GM21447 (cell line): ENCODE measurements at regions not wholly inside any gene's neighbourhood (a gene's known extent, or its start where the extent isn't known, plus 50 kb on each side); places are given as distances from the start of the nearest gene placed in this dataset.

Experiments
- ATAC-seq: cut with Tn5 transposase; IDR thresholded peaks from one replicate; pipeline ENCODE4 v1.9.1; 2021; ENCODE audit not compliant: unreplicated experiment

DNA sequence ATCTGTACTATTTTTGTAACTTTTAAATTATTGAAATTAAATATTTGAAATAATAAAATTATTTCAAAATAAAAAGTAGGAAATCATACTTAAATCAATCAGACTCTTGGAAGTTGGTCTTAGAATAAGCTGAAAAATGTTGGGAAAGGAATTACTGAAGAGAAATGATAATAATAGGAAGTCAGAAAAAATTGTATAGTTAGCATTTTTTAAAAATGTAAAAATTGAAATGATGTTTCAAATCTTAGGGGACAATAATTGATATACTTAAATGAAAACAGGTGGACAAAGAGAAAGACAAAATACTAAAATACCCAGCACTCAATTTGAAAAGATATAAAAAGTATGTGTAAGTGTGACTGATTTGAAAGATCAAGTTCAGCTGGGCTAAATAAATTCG, 186.1 kb downstream of the BMP2 start:
- ATAC-seq: no peak

DNA sequence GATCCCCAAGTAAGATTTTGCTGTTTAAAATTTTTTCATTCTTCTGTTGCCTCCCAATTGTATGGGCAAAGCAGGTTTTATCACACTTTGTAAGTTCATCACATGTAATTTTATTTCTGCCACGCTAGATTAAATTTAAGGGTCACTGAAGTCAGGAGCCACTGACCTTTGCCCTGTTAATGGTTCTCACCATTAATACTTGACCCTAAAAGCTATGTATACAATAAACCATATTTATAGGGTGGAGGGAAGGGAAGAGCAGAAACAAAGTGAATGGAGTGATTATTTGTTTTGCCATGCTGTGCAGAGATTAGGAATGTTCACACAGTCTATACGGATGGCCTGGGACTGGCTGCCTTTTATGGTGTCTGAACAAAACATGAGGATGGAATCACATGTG, 186.7 kb downstream of the BMP2 start:
- no peak for ATAC-seq

DNA sequence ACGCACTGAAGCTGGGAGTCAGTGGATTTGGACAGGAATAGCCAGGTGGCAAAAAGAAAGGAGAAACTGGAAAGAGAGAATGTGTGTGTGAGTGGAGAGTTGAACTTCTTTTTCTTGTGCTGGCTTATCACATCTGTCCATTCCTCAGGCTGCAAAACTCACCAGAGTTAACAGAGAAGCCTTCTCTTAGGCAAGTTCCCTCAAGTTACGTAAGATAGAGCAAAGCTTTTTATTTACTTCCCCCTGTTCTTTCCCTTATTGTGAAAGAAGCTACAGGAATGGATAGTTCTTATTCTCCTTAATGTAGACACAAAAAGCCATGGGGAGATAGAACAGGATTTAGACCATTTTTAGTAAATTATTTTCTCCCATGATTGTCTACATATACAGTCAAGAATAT, 188.6 kb downstream of the BMP2 start:
- ATAC-seq: no peak

DNA sequence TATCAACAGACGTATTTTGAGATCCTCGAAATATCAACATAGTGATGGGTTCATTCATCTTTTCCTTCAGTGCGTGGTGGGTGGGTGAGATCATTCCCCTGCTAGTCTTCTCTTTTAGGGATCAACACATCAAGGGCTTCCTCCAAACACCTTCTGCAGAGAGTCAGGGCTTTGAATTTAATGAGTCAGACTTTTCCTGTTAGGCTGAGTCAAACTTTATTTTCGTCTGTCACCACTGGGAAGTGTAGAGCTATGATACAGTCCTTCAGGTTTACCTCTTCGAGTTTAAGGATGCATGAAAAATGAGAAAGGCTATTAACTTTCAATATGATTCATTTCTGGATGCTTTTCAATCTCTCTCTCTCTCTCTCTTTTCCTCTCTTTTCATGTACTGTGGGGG, 189.1 kb downstream of the BMP2 start:
- ATAC-seq: no peak

DNA sequence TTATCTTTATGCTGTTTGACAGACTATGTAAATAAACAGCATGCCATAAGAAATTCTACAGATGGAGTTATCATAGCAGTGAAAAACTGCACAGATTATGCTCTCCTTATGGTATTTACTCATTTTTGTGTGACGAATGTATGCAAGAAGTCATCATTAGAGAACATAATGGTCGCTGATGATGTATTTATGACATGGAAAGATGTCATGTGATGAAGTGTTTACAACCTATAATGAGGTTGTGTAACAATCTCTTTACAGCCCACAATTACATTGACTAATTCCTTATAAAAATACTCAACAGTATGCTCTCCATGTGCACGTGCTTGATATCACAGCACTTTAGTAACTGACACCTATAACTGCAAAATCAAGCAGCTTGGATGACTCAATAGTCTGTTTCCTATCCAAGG, 192.4 kb downstream of the BMP2 start:
- ATAC-seq: no peak

DNA sequence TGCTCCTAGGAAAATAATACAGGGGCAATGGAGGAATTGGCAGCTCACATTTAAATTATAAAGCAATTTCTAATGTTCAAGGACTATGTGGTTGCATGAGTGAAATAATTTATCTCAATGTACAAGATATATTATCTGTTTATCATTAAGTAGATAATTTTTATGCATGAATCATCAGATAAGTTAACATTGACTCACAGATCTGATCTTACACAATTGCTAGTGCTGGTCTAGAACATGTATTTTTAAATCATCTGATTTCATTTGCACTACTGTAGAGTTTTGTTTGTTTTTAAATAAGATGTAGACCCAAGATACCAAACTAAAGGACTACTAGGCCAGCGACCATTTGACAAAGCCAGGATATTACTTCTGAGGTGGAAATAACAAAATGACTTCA, 199.2 kb downstream of the BMP2 start:
- no peak for ATAC-seq

DNA sequence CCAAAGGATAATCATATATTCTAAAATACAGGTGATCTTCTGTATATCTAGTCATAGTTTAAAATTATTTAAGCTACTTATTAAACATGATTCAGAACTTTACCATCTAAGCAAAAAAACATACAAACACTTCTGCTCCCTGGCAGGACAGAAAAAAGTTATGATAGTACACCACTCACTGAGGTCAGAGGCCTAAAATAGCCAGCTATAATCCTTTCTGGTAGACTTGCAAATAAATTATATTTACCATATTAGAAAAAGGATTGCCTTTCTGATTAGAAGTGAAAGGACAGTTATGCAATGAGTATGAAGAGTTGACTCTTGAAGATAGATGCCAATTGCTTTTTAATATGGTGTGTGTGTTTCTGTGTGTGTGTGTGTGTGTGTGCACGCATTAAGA, 207.4 kb downstream of the BMP2 start:
- ATAC-seq: no peak

DNA sequence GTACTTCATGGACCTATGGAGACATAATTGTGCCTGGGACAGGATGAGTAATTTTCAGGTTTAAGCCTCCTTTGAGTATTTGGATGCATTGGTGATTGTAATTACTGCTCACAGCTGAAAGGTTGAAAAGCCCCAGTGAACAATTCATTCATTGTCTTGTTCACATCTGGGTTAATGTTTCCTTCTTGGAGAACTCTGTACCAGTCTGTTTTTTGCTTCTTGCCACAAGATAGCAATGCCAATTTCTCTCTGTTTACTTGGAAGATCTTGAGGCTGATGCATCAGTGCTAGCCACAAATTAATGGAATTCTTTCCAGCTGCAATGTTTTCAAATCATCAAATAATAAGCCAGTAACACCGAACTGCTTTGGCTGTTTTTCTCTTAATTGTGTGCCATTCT, 207.8 kb downstream of the BMP2 start:
- no peak for ATAC-seq

DNA sequence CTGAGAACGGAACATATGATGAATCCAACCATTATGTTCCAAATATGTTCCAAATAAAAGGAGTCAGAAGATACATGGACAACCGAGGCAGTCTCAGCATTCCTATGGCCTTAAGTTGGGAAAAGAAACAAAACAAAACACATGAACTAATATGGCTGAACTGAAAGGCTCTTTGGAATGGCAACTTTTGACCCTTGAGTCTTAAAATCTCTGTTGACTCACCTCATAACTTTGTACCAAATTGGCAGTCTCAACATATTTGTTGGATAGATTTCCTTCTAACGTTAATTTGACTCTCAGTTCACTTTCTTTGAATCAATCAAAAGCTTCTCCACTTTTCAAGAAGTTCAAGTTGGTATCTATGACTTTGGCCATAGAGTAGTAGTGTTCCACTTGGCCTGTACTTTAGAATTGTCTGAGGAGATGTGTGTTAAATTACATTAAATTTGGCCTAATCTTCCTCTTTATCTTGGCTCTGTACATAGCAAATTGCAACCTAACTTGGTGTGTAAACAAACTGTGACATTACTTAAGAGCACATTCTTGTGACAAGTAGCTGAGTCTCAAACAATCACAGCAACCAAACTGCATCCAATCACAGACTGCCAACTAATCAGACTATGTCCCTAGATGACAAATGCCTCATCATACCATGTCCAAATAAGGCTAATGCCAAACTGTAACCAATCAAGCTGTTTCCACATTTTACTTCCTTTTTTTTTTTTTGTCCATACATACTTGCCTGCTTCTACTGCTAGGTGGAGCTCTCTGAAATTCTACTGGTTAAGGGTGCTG, 208.8 kb downstream of the BMP2 start:
- ATAC-seq: no peak

DNA sequence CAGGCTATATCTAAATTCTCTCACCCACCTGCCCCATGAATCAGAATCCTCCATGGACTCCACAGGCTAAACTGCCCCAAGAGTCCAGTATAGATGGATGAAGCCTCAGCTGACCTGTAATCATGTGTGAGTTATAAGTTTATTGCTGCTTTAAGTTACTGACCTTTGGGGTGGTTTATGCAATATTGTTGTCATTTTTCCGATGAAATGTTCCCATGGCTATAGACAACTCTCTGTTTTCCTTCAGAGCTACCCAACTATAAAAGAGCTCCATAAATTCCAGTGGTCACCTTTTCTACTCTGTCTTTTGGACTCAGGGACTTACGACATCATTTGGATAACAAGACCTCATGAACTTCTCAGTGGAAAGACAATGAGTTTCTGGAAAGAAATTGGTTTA, 212.1 kb downstream of the BMP2 start:
- no peak for ATAC-seq

DNA sequence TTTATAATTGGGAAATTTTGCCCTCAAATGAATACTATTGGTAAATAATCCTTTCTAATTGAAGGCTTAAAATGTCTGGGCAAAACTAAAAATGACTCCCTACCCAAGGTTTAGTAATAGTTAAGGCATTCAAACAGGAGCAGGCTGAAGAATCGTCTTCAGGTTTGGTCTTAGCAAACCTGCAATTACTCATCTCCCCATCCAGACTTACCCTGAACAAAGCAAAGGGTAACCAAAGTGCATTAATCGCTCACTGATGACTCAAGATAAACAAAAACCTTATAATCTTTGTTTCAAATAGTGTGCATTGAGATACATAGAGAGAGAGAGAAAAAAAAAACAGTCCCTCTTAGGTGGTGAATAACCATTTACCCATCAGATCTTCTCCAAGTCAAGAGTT, 225.5 kb downstream of the BMP2 start:
- no peak for ATAC-seq

DNA sequence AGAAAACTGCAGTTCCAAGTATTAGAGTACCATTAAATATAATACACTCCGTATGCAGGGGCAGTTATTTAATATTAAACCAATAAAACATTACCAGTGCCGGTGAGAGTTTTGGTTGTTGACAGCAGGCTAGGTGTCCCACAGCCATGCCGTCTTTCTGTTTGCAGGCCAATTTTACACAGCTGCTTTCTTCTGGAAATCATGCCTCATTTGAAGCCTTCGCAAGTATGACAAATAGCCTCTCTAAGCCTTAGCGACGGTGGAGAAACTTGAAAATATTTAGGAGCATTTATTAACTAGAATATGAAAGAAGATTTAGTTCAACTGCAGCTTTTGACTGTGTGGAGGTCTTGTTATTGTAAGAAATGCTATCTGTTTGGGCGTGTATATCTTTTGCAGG, 226.0 kb downstream of the BMP2 start:
- ATAC-seq: no peak

DNA sequence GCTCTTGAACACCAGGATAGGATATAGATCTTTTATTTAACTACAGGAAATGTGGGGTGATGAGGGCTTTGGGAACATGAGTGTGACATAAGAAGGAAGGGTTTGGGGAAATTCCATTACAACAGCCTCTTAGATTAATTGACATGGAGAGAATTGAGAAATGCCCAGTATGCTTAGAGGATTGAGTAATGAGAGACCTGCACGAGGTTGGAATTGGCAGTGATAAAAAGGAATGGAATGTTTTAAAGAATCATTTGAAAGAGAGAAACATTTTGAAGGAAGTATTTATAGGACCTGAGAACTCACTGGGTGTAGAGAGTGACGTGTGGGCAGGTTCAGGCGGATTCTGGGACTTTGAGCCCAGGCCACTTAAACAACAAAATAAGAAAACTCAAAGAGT, 227.0 kb downstream of the BMP2 start:
- no peak for ATAC-seq

DNA sequence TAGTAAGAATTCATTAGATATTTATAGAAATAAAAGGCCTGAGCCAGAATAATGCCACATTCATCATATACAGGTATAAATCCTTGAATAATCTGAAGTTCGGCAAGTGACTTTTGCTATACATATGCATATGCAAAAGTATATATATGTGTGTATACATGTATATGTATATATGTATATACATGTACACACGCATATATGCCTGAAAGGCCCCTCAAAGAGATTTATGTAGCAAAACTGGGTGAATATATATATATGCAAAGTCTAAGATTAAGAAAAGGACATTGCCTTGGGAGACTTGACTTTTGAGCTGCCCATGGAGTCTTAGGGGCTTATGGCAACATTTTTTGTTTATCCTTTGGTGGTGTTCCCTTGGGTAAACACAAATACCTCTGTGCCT, 231.4 kb downstream of the BMP2 start:
- no peak for ATAC-seq

DNA sequence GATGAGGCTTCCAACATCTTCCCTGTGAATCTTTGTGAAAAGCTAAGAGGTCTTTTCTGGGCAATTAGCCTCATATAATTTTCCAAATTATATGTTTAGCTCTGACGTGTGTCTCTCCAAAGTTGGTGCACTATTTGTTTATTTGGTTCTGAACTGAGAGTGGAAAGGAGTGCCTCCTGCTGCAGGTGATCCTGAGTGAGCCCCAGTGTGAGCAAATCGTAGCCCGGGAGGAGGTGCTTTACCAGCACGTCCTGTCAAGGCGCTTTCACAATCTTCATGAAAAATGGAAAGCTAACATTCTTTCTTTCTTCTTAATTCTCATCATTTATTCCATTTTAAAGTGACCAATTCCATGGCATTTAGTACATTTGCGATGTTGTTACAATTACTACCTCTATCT, 231.9 kb downstream of the BMP2 start:
- no peak for ATAC-seq

DNA sequence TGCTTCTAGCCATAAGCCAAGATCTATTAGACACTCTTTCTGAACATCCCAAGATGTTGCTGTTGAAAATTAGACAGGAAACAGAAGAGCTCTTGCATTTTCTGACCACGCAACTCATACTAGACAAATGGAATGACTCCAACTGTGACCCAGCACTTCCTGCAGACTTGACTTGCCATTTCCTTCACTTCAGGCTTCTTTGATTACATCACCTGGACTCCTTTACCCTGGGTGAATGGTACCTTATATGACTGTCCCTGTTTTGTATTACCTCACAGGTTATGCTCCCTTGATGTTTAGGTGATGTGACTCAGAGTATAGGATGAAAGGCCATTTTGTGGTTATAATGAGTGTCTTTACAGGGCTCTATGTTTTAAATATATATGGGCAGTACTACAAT, 236.1 kb downstream of the BMP2 start:
- no peak for ATAC-seq

DNA sequence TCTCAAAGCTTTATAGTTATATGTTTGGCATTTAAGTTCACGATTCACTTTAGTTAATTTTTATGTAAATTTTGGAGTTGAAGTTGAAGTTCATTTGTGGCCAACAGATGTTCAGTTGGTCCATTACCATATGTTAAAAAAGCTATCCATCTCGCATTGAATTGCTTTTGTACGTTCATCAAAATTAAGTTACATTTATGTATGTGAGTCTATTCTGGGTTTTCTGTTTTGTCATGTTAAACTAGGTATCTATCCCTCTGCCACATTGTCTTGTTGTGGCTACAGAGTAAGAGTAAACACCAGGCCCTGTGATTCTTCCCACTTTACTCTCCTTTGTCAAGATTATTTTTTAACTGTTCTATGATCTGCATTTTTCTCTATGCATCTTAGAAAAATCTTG, 237.3 kb downstream of the BMP2 start:
- no peak for ATAC-seq

DNA sequence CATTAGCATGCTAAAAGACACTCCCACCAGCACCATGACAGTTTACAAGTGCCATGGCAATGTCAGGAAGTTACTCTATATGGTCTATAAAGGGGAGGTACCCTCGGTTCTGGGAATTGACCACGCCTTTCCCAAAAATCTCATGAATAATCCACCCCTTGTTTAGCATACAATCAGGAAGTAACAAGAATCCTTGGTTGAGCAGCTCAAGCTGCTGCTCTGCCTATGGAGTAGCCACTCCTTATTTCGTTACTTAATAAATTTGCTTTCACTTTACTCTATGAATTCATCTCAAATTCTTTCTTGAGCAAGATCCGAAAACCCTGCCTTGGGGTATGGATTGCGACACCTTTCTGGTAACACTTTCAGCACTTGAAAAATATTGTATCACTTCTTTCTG, 243.0 kb downstream of the BMP2 start:
- no peak for ATAC-seq

DNA sequence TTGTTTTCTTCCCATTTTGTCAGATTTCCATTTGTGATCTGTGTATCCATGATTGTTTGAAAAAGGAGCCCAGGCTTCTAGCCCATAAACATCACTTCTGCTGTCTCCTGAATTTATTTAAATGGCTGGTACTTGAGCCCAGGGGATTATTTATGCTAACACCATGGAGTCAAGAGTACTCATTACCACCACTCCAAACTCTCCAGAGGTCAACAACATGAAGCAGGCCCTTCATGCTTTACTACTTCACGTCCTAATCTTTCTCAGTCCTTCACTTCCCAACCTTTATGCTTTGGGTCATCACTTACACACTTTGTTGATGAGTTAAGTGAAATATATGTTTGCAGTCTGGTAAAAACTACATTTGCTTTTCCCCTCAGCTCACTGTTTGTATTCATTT, 247.8 kb downstream of the BMP2 start:
- ATAC-seq: no peak

DNA sequence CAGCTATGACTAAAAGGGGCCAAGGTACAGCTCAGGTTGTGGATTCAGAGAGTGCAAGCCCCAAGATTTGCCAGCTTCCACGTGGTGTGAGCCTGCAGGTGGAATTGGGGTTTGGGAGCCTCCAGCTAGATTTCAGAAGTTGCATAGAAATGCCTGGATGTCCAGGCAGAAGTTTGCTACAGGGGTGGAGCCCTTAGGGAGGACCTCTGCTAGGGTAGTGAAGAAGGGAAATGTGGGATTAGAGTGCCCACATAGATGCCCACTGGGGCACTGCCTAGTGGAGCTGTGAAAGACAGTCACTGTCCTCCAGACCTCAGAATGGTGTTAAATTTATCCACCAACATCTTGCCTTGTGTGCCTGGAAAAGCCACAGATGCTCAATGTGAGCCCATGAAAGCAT, 255.1 kb downstream of the BMP2 start:
- no peak for ATAC-seq

DNA sequence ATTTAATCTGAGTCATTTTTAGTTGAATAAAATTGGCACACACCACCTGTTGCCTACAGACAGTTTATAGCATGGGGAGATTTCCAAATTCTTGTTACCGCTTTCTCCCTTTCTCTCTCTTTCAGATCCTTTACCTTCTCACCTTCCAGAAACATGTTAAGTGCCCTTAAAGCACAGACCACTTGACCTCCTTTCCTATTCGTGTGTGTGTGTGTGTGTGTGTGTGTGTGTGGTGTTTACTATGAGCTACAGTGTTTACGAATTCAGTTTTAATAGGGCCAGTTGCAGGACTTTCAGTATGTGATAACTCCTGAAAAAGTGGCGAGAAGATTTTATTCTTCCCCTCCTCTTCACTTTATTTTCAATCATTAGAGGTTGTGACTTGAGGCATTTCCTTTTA, 258.1 kb downstream of the BMP2 start:
- no peak for ATAC-seq

DNA sequence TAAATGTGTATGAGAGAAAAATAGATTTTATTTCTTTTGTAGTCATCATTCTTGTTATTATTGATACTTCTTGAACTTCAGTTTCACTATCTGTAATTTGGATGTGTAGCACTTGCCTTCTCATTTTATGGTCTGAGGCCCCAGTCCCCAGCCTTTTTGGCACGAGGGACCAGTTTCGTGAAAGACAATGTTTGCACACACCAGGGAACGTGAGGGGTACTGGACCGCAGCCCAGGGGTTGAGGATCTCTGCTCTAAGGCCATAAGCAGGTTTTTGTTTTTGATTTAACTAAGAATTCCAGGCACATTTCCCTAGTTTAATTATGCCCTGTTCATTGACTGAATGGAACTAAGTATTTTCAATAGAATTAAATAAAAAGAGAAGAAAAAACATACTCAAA, 261.5 kb downstream of the BMP2 start:
- ATAC-seq: no peak

DNA sequence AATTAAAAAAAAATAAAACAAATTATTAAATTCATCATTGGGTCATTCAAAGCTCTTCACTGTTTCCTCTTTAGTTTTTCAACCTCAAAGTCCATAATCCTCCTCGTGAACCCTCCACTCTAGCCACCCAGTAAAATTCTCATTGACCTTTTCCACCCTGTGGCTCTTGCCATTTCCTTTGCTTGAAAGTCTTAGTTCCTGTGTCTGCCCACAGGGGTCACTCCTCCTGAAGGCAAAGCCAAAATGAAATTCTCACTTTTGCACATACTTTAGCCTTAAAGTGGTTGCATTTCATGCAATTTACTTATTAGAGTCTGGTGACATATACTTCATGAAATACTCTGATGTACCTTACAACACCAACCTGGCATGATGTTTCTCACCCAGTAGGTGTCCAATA, 263.7 kb downstream of the BMP2 start:
- no peak for ATAC-seq
